SU-DHL-6 (cell line): ENCODE measurements at regions not wholly inside any gene's neighbourhood (a gene's known extent, or its start where the extent isn't known, plus 50 kb on each side); places are given as distances from the start of the nearest gene placed in this dataset.

ENCODE experiments used
- H2AFZ ChIP-seq: fragments of 200-600 bp; sonication (generic); 2 replicates; pipeline ENCODE4 v1.6.1; 2014; ENCODE audit warnings: low read depth, mild to moderate bottlenecking, moderate library complexity, mixed read lengths, antibody characterized with exemption, low read length; ENCODE audit not compliant: severe bottlenecking
- H3F3A ChIP-seq: fragments of 200-600 bp; shearing (Covaris generic); 2 replicates; pipeline ENCODE4 v1.6.0; 2016; ENCODE audit warnings: antibody characterized with exemption, mild to moderate bottlenecking; ENCODE audit not compliant: insufficient read depth
- H3K27ac ChIP-seq: fragments of 200-600 bp; sonication (generic); 2 replicates; pipeline ENCODE4 v1.5.1; 2016; ENCODE audit warnings: low read depth, mild to moderate bottlenecking, low read length, moderate library complexity, mixed read lengths
- H3K27me3 ChIP-seq: fragments of 200-600 bp; sonication (generic), shearing (Covaris generic); 2 replicates; pipeline ENCODE4 v1.6.0; 2014; ENCODE audit warnings: mild to moderate bottlenecking, low read length
- H3K36me3 ChIP-seq: fragments of 200-600 bp; sonication (generic); 2 replicates; pipeline ENCODE4 v1.6.1; 2014; ENCODE audit warnings: mild to moderate bottlenecking, low read length, mixed read lengths
- H3K4me2 ChIP-seq: fragments of 300-600, 200-600 bp; shearing (Covaris generic), sonication (generic); 2 replicates; pipeline ENCODE4 v1.6.0; 2014; ENCODE audit warnings: low read length, low read depth, mild to moderate bottlenecking; ENCODE audit not compliant: poor library complexity, severe bottlenecking
- H3K4me3 ChIP-seq: fragments of 200-600 bp; sonication (generic); 2 replicates; pipeline ENCODE4 v1.5.1; 2014; ENCODE audit warnings: antibody characterized with exemption, low read length, mild to moderate bottlenecking, mixed read lengths; ENCODE audit not compliant: insufficient read depth, poor library complexity, severe bottlenecking
- H3K79me2 ChIP-seq: fragments of 200-600 bp; sonication (generic); 2 replicates; pipeline ENCODE4 v1.6.1; 2014; ENCODE audit warnings: mild to moderate bottlenecking, low read length, moderate library complexity; ENCODE audit not compliant: insufficient read depth
- H3K9ac ChIP-seq: fragments of 200-600 bp; sonication (generic); 2 replicates; pipeline ENCODE4 v1.7.0; 2014; ENCODE audit warnings: mild to moderate bottlenecking, low read length
- H3K9me2 ChIP-seq: fragments of 200-600 bp; sonication (generic); replicated peaks from 2 replicates; pipeline ENCODE4 v1.6.1; 2014; ENCODE audit warnings: low read length; ENCODE audit not compliant: insufficient read depth
- H3K9me3 ChIP-seq: fragments of 200-600 bp; sonication (generic); 2 replicates; pipeline ENCODE4 v1.6.1; 2014; ENCODE audit warnings: low read length, mixed read lengths; ENCODE audit not compliant: insufficient read depth
- H4K20me1 ChIP-seq: fragments of 200-600 bp; sonication (generic); 2 replicates; pipeline ENCODE4 v1.6.1; 2014; ENCODE audit warnings: low read depth, mild to moderate bottlenecking, antibody characterized with exemption, low read length, moderate library complexity, mixed read lengths
- CTCF ChIP-seq: fragments of 200-600 bp; sonication (generic); IDR thresholded peaks from one replicate; pipeline ENCODE4 v1.5.1; 2017; ENCODE audit warnings: antibody characterized with exemption, mild to moderate bottlenecking, low read length, moderate library complexity; ENCODE audit not compliant: insufficient read depth, poor library complexity, severe bottlenecking
- EZH2phosphoT487 ChIP-seq: fragments of 200-600 bp; sonication (generic), shearing (Covaris generic); conservative IDR thresholded peaks from 2 replicates; pipeline ENCODE4 v1.6.1; 2018; ENCODE audit warnings: mild to moderate bottlenecking, antibody characterized with exemption, low read length, moderate library complexity, mixed read lengths

GRCh38 chr4:178242655-178243054, 800.4 kb upstream of the AGA start:
- Histone ChIP-seq H3K4me2 (no peak overlapping the region), H2AFZ (no peak overlapping the region), H3K27ac (no peak overlapping the region), H3K9me3 (no peaks in the 10 kb centered on the region), H3K9me2 (no peaks in the 10 kb centered on the region; the same call in 1 of the 2 replicates), H3K27me3 (no peaks in the 10 kb centered on the region), H3K4me3 (no peak overlapping the region), H4K20me1 (no peaks in the 10 kb centered on the region), H3K9ac (no peak overlapping the region), H3K79me2 (no peaks in the 10 kb centered on the region), H3K36me3 (no peaks in the 10 kb centered on the region), H3F3A (no peaks in the 10 kb centered on the region)
- TF ChIP-seq CTCF (no peak), EZH2phosphoT487 (no peak)

DNA sequence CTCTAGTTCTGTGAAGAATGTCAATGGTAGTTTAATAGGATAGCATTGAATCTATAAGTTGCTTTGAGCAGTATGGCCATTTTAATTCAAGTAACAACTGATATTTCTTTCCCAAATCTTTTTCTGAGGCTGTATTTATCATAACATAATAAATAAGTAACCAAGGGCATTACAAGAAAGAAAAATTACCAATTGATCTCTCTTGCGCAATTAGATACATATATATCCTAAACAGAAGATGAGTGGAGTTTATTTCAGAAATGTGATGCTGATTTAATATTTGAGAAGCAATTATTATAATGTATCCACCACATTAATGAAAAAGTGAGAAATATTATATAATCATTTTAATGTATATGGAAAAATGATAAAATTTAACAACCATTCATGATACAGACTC, 802.5 kb upstream of the AGA start:
- Histone ChIP-seq H2AFZ (no peak overlapping the region), H3K9me2 (no peaks in the 10 kb centered on the region), H3F3A (no peaks in the 10 kb centered on the region), H3K4me3 (no peak overlapping the region), H3K79me2 (no peaks in the 10 kb centered on the region), H3K4me2 (no peak overlapping the region), H3K27ac (no peak overlapping the region), H3K27me3 (no peaks in the 10 kb centered on the region), H3K36me3 (no peaks in the 10 kb centered on the region), H3K9ac (no peak overlapping the region), H4K20me1 (no peaks in the 10 kb centered on the region), H3K9me3 (no peaks in the 10 kb centered on the region)
- TF ChIP-seq EZH2phosphoT487 = no peak
- no peak for TF ChIP-seq CTCF

GRCh38 chr4:178255172-178255571, 812.9 kb upstream of the AGA start:
- Histone ChIP-seq H3K4me2 (no peak overlapping the region), H3K9ac (no peak overlapping the region), H3K36me3 (no peaks in the 10 kb centered on the region)

More at GRCh38 chr4:178255172-178255571, 812.9 kb upstream of the AGA start:
- Histone ChIP-seq H4K20me1 (no peaks in the 10 kb centered on the region), H3K27me3 (no peaks in the 10 kb centered on the region), H3K9me2 (no peaks in the 10 kb centered on the region), H3K9me3 (no peaks in the 10 kb centered on the region), H2AFZ (no peak overlapping the region), H3K4me3 (no peak overlapping the region), H3F3A (no peaks in the 10 kb centered on the region), H3K79me2 (no peaks in the 10 kb centered on the region), H3K27ac (no peak overlapping the region)
- no peak for TF ChIP-seq CTCF
- TF ChIP-seq EZH2phosphoT487 = no peak
